Adipocyte (in vitro differentiated cells): ENCODE measurements at regions not wholly inside any gene's neighbourhood (a gene's known extent, or its start where the extent isn't known, plus 50 kb on each side); places are given as distances from the start of the nearest gene placed in this dataset.
A peak's percentile ranks its signal among the peaks of the same experiment; 100 is the strongest.

Experiments
- DNase-seq: peaks from one replicate; pipeline ENCODE4 v3.0.0-alpha.2; 2015; ENCODE audit warnings: low read depth
- H3K27me3 ChIP-seq: replicated peaks from 2 replicates; pipeline ENCODE4 v1.7.0; 2013; ENCODE audit warnings: mild to moderate bottlenecking, low read length, moderate library complexity; ENCODE audit not compliant: control insufficient read depth, insufficient read depth
- H3K36me3 ChIP-seq: 2 replicates; pipeline ENCODE4 v1.7.0; 2013; ENCODE audit warnings: low read length, mild to moderate bottlenecking, moderate library complexity; ENCODE audit not compliant: control insufficient read depth, insufficient read depth, severe bottlenecking
- H3K4me1 ChIP-seq: 2 replicates; pipeline ENCODE4 v1.7.0; 2013; ENCODE audit warnings: mild to moderate bottlenecking, low read length, moderate library complexity; ENCODE audit not compliant: control insufficient read depth, insufficient read depth
- H3K4me3 ChIP-seq: 2 replicates; pipeline ENCODE4 v1.7.0; 2013; ENCODE audit warnings: mild to moderate bottlenecking, low read length, moderate library complexity
- H3K9ac ChIP-seq: 2 replicates; pipeline ENCODE4 v1.7.0; 2013; ENCODE audit warnings: mild to moderate bottlenecking, low read length, moderate library complexity
- H3K9me3 ChIP-seq: 2 replicates; pipeline ENCODE4 v1.7.0; 2013; ENCODE audit warnings: mild to moderate bottlenecking, low read length, moderate library complexity; ENCODE audit not compliant: control insufficient read depth

- H3K9ac ChIP-seq = no peak overlapping the region
- no peak for DNase-seq
- H3K36me3 ChIP-seq = no peaks in the 10 kb centered on the region
- H3K27me3 ChIP-seq = peaks cover 35% of the 10 kb centered on the region
- H3K4me1 ChIP-seq = peaks cover 7% of the 10 kb centered on the region
- H3K4me3 ChIP-seq = no peak overlapping the region
- H3K9me3 ChIP-seq = peaks cover 17% of the 10 kb centered on the region
Measured at GRCh38 chr12:107393043-107393717, 292.4 kb upstream of the PWP1 start.

GRCh38 chr12:107394693-107395092 is 290.9 kb upstream of the PWP1 start:
- H3K36me3 ChIP-seq = no peaks in the 10 kb centered on the region
- peaks cover 38% of the 10 kb centered on the region for H3K27me3 ChIP-seq
- no peak for DNase-seq
- no peak overlapping the region for H3K9ac ChIP-seq
- H3K4me1 ChIP-seq = peaks cover 7% of the 10 kb centered on the region
- H3K9me3 ChIP-seq = peaks cover 8% of the 10 kb centered on the region
- no peak overlapping the region for H3K4me3 ChIP-seq

- no peaks in the 10 kb centered on the region for H3K9me3 ChIP-seq
- no peak for DNase-seq
- peaks cover 12% of the 10 kb centered on the region for H3K4me1 ChIP-seq
- H3K27me3 ChIP-seq = peaks cover 38% of the 10 kb centered on the region
- H3K9ac ChIP-seq = no peak overlapping the region
- no peak overlapping the region for H3K4me3 ChIP-seq
- H3K36me3 ChIP-seq = no peaks in the 10 kb centered on the region
Measured at GRCh38 chr12:107395817-107396216, 289.8 kb upstream of the PWP1 start.

- Histone ChIP-seq H3K9me3 (no peaks in the 10 kb centered on the region), H3K27me3 (peaks cover 33% of the 10 kb centered on the region), H3K4me3 (no peak overlapping the region), H3K9ac (no peak overlapping the region), H3K36me3 (no peaks in the 10 kb centered on the region), H3K4me1 (peaks cover 20% of the 10 kb centered on the region)
- DNase-seq = no peak
Measured at GRCh38 chr12:107396991-107397390, 288.6 kb upstream of the PWP1 start.

- H3K4me3 ChIP-seq = no peak overlapping the region
- no peaks in the 10 kb centered on the region for H3K9me3 ChIP-seq
- no peak overlapping the region for H3K9ac ChIP-seq
- H3K36me3 ChIP-seq = no peaks in the 10 kb centered on the region
- no peak for DNase-seq
- peaks cover 20% of the 10 kb centered on the region for H3K4me1 ChIP-seq
- peaks cover 25% of the 10 kb centered on the region for H3K27me3 ChIP-seq
Measured at GRCh38 chr12:107397890-107398500, 287.6 kb upstream of the PWP1 start.

GRCh38 chr12:107399046-107399445 is 286.6 kb upstream of the PWP1 start:
- Histone ChIP-seq H3K4me3 (no peak overlapping the region), H3K27me3 (peaks cover 23% of the 10 kb centered on the region), H3K9ac (no peak overlapping the region), H3K9me3 (no peaks in the 10 kb centered on the region), H3K4me1 (peaks cover 20% of the 10 kb centered on the region), H3K36me3 (no peaks in the 10 kb centered on the region)
- peak; percentile 38 for DNase-seq

GRCh38 chr12:107400686-107401447 is 284.7 kb upstream of the PWP1 start:
- Histone ChIP-seq H3K9me3 (no peaks in the 10 kb centered on the region), H3K4me3 (no peak overlapping the region), H3K4me1 (peaks cover 20% of the 10 kb centered on the region), H3K9ac (no peak overlapping the region), H3K27me3 (peaks cover 7% of the 10 kb centered on the region), H3K36me3 (no peaks in the 10 kb centered on the region)
- peak; percentile 29 for DNase-seq

GRCh38 chr12:107402041-107403022 is 283.3 kb upstream of the PWP1 start:
- no peaks in the 10 kb centered on the region for H3K36me3 ChIP-seq
- H3K27me3 ChIP-seq = peaks cover 6% of the 10 kb centered on the region
- peak; percentile 74 for DNase-seq
- no peak overlapping the region for H3K4me3 ChIP-seq
- H3K4me1 ChIP-seq = peaks cover 15% of the 10 kb centered on the region
- H3K9ac ChIP-seq = no peak overlapping the region
- no peaks in the 10 kb centered on the region for H3K9me3 ChIP-seq

GRCh38 chr12:107404981-107405380 is 280.6 kb upstream of the PWP1 start:
- Histone ChIP-seq H3K4me1 (peaks cover 13% of the 10 kb centered on the region), H3K27me3 (peaks cover 7% of the 10 kb centered on the region), H3K4me3 (no peak overlapping the region), H3K9ac (no peak overlapping the region), H3K36me3 (no peaks in the 10 kb centered on the region), H3K9me3 (no peaks in the 10 kb centered on the region)
- peak; percentile 15 for DNase-seq

- no peak overlapping the region for H3K4me3 ChIP-seq
- H3K9ac ChIP-seq = no peak overlapping the region
- H3K27me3 ChIP-seq = peaks cover 7% of the 10 kb centered on the region
- DNase-seq = no peak
- H3K4me1 ChIP-seq = peaks cover 12% of the 10 kb centered on the region
- H3K36me3 ChIP-seq = no peaks in the 10 kb centered on the region
- no peaks in the 10 kb centered on the region for H3K9me3 ChIP-seq
Measured at GRCh38 chr12:107405436-107405835, 280.2 kb upstream of the PWP1 start.
